ENCODE measurements at regions not wholly inside any gene's neighbourhood (a gene's known extent, or its start where the extent isn't known, plus 50 kb on each side); places are given as distances from the start of the nearest gene placed in this dataset.

GRCh38 chr13:81568824-81569223 is 1227.9 kb upstream of the SPRY2 start:
- H3K9ac ChIP-seq (ENCODE audit: low read length), result no peak overlapping the region
- no peak overlapping the region for H3K4me3 ChIP-seq (ENCODE audit: low read length)
- no peak overlapping the region for H2AFZ ChIP-seq (ENCODE audit: low read length)
- ATAC-seq, result no peak
- H3K79me2 ChIP-seq (ENCODE audit: low read length), result no peaks in the 10 kb centered on the region
- TF ChIP-seq EZH2phosphoT487 (IDR thresholded peaks at IDR 0.05; ENCODE audit: borderline replicate concordance, low read length) (no peak), EZH2 (IDR thresholded peaks at IDR 0.05; ENCODE audit: low read length, unreplicated experiment) (no peak), CTCF (conservative IDR thresholded peaks at IDR 0.05; ENCODE audit: low read depth, low read length) (no peak)
- BruUV-seq (replicated peaks), result no TSS peak
- no peaks in the 10 kb centered on the region for H3K9me2 ChIP-seq (replicated peaks; ENCODE audit: low read length)
- no peak overlapping the region for H3K27ac ChIP-seq (ENCODE audit: low read length)
- no peaks in the 10 kb centered on the region for H3K27me3 ChIP-seq (ENCODE audit: low read length)
- intact Hi-C loops (cut with micrococcal nuclease), result no loop called here
- CTCF ChIA-PET, result no interaction called here
- no peak for DNase-seq
- H3F3A ChIP-seq (ENCODE audit: low read length, unreplicated experiment), result no peaks in the 10 kb centered on the region
- no peak overlapping the region for H3K4me2 ChIP-seq (ENCODE audit: low read length)
- H4K20me1 ChIP-seq (ENCODE audit: low read length), result no peaks in the 10 kb centered on the region
- H3K36me3 ChIP-seq (ENCODE audit: low read depth, low read length), result no peaks in the 10 kb centered on the region
- POLR2A ChIA-PET (ENCODE audit: unreplicated experiment), result no interaction called here
- no peaks in the 10 kb centered on the region for H3K9me3 ChIP-seq (ENCODE audit: low read length)
- no peaks in the 10 kb centered on the region for H3K4me1 ChIP-seq (ENCODE audit: insufficient read depth, low read length)

DNA sequence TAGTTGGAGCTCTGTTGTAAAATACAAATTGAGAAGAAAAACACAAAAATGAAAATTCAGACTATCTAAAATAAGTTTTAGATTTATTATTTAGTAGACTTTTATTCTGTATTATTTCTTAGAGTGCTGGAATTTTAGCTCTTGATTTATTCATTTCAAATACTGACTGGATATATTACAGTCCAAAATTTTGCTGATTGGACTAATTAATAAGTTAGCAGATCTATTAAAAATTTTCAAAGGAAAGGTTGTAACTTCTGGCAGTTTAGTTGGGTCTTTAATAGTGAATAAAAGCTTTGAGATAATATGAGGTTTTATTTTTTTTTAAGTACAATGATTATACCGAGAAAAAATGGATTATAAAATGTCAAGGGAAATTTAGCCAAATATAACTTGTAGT is 1224.9 kb upstream of the SPRY2 start:
- Histone ChIP-seq H3K9me2 (replicated peaks; ENCODE audit: low read length) (no peaks in the 10 kb centered on the region), H3K4me3 (ENCODE audit: low read length) (no peak overlapping the region), H3K4me2 (ENCODE audit: low read length) (no peak overlapping the region), H3F3A (ENCODE audit: low read length, unreplicated experiment) (no peaks in the 10 kb centered on the region), H4K20me1 (ENCODE audit: low read length) (no peaks in the 10 kb centered on the region), H3K27me3 (ENCODE audit: low read length) (no peaks in the 10 kb centered on the region), H3K4me1 (ENCODE audit: insufficient read depth, low read length) (no peaks in the 10 kb centered on the region), H3K27ac (ENCODE audit: low read length) (no peak overlapping the region), H2AFZ (ENCODE audit: low read length) (no peak overlapping the region), H3K9ac (ENCODE audit: low read length) (no peak overlapping the region), H3K36me3 (ENCODE audit: low read depth, low read length) (no peaks in the 10 kb centered on the region), H3K9me3 (ENCODE audit: low read length) (no peaks in the 10 kb centered on the region), H3K79me2 (ENCODE audit: low read length) (no peaks in the 10 kb centered on the region)
- ATAC-seq (no peak), DNase-seq (no peak)
- intact Hi-C loops (cut with micrococcal nuclease), result no loop called here
- ChIA-PET POLR2A (ENCODE audit: unreplicated experiment) (no interaction called here), CTCF (no interaction called here)
- no peak for TF ChIP-seq CTCF (conservative IDR thresholded peaks at IDR 0.05; ENCODE audit: low read depth, low read length)
- TF ChIP-seq EZH2 (IDR thresholded peaks at IDR 0.05; ENCODE audit: low read length, unreplicated experiment), result no peak
- TF ChIP-seq EZH2phosphoT487 (IDR thresholded peaks at IDR 0.05; ENCODE audit: borderline replicate concordance, low read length), result no peak
- no TSS peak for BruUV-seq (replicated peaks)

DNA sequence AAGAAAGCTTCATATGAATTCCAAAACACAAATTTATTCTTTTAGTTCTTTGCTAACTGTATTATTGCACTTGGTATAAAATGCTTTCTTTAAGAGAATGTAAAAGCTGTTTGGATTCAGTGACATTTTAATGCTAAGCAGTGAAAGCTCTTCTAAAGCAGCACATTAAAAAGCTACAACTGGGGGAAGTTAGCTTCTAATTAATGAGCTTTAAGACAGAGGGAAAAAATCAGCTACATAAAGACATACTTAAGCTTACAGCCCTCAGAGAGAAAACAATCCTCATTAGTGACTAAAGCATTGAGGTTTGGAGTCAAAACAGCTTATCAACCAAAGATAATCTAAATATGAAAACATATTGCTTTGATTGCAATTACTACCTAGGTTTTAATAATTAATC is 1222.2 kb upstream of the SPRY2 start:
- no peaks in the 10 kb centered on the region for H3K79me2 ChIP-seq (ENCODE audit: low read length)
- no peaks in the 10 kb centered on the region for H4K20me1 ChIP-seq (ENCODE audit: low read length)
- H3K9me3 ChIP-seq (ENCODE audit: low read length), result no peaks in the 10 kb centered on the region
- no peak overlapping the region for H2AFZ ChIP-seq (ENCODE audit: low read length)
- ATAC-seq, result no peak
- BruUV-seq (replicated peaks), result no TSS peak
- no peaks in the 10 kb centered on the region for H3K4me1 ChIP-seq (ENCODE audit: insufficient read depth, low read length)
- CTCF ChIA-PET, result no interaction called here
- intact Hi-C loops (cut with micrococcal nuclease), result no loop called here
- no peaks in the 10 kb centered on the region for H3F3A ChIP-seq (ENCODE audit: low read length, unreplicated experiment)
- H3K9me2 ChIP-seq (replicated peaks; ENCODE audit: low read length), result no peaks in the 10 kb centered on the region
- no peak overlapping the region for H3K4me2 ChIP-seq (ENCODE audit: low read length)
- DNase-seq, result no peak
- POLR2A ChIA-PET (ENCODE audit: unreplicated experiment), result no interaction called here
- no peak overlapping the region for H3K27ac ChIP-seq (ENCODE audit: low read length)
- no peak overlapping the region for H3K4me3 ChIP-seq (ENCODE audit: low read length)
- H3K9ac ChIP-seq (ENCODE audit: low read length), result no peak overlapping the region
- H3K36me3 ChIP-seq (ENCODE audit: low read depth, low read length), result no peaks in the 10 kb centered on the region
- no peak for TF ChIP-seq EZH2phosphoT487 (IDR thresholded peaks at IDR 0.05; ENCODE audit: borderline replicate concordance, low read length)
- no peak for TF ChIP-seq CTCF (conservative IDR thresholded peaks at IDR 0.05; ENCODE audit: low read depth, low read length)
- no peak for TF ChIP-seq EZH2 (IDR thresholded peaks at IDR 0.05; ENCODE audit: low read length, unreplicated experiment)
- no peaks in the 10 kb centered on the region for H3K27me3 ChIP-seq (ENCODE audit: low read length)
